Activated CD8-positive, alpha-beta memory T cell treated with anti-CD3 and anti-CD28 coated beads, Interleukin-2, amount 50 U/mL, for 1 hour (primary cell): ENCODE measurements at regions not wholly inside any gene's neighbourhood (a gene's known extent, or its start where the extent isn't known, plus 50 kb on each side); places are given as distances from the start of the nearest gene placed in this dataset.
"Not testable (repeated sequence)": the region's sequence is repeated elsewhere in the genome, so short reads cannot be mapped to it uniquely, and the experiment has no call there.

ENCODE experiments used
- DNase-seq: peaks from one replicate; pipeline ENCODE4 v3.0.0-alpha.2; 2020; ENCODE audit errors: extremely low read depth

DNA sequence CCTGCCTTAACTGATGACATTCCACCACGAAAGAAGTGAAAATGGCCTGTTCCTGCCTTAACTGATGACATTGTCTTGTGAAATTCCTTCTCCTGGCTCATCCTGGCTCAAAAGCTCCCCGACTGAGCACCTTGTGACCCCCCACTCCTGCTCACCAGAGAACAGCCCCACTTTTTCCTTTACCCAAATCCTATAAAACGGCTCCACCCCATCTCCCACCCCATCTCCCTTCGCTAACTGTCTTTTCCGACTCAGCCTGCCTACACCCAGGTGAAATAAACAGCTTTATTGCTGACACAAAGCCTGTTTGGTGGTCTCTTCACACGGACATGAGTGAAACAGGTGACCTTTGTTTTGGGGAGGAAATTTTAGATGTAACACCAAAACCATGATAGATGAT, 674.4 kb downstream of the TLE1 start:
- not testable (repeated sequence) for DNase-seq

DNA sequence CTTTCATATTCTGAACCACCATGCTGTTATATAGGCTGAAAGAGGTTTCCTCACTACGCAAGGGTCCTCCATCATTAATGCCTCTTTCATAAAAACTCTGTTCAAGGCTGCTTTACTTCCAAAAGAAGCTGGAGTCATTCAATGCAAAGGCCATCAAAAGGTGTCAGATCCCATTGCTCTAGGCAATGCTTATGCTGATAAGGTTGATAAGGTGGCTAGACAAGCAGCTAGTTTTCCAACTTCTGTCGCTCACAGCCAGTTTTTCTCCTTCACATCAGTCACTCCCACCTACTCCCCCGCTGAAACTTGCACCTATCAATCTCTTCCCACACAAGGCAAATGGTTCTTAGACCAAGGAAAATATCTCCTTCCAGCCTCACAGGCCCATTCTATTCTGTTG, 676.2 kb downstream of the TLE1 start:
- DNase-seq, result not testable (repeated sequence)

DNA sequence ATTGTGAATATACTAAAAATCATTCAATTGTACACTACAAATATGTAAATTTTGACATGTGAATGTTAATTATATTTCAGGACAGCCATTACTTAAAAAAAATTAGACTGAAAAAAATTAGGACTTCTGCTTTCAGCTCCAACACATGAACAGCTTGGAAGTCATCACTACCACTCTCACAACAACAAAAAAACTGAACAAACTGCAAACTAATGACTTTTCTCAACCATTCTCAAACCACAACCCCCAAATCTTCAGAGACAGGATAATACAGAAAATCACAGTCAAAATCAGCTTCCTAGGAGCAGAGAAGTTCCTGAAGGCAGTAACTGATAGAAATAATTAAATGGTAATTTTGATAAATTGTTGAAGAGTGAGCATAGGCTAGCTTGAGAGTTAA, 686.4 kb downstream of the TLE1 start:
- DNase-seq, result no peak

DNA sequence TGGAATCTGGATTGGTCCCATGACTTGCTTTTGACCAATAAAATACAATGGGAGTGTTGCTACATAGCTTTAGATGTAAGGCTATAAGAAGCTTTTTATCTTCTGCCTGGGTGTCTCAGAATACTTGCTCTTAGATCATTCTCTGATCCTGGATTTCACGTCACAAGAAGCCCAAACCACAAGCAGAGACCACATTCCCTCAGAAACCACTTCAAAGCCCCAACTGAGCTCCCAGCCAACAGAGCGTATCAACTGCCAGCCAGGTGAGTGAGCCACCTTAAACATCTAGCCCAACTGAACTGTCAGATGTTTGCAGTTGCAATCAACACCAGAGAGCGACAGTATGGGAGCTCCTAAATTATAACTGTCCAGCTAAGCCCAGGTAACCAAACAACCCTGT, 687.1 kb downstream of the TLE1 start:
- no peak for DNase-seq

DNA sequence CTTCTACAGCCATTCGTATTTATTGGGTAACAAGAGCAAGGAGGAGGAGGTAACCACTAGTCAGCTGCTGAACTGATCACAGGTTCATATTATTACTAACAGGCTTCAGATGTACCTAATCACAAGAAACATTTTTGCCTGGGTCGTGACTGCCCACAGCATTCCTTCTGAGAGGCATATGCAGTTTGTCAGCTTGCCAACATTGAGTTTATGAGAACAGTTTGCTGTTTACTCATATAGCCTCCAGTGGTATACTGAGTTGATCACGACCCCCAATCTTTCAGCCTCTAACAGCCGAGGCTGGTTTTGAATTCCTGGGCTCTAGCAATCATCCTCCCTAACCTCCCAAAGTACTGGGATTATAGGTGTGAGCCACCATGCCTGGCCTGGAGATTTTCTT, 693.6 kb downstream of the TLE1 start:
- no peak for DNase-seq

DNA sequence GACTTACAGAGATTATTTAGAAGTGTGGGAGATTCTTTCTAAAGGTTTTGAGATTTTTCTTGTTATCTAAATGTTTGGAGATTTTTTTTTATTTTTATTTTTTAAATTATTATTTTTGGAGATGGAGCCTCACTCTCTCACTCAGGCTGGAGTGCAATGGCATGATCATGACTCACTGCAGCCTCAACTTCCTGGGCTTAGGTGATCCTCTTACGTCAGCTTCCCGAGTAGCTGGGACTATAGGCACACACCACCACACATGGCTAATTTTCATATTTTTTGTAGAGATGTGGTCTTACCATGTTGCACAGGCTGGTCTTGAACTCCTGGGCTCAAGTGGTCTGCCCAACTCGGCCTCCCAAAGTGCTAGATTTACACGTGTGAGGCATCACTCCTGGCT, 694.5 kb downstream of the TLE1 start:
- no peak for DNase-seq

DNA sequence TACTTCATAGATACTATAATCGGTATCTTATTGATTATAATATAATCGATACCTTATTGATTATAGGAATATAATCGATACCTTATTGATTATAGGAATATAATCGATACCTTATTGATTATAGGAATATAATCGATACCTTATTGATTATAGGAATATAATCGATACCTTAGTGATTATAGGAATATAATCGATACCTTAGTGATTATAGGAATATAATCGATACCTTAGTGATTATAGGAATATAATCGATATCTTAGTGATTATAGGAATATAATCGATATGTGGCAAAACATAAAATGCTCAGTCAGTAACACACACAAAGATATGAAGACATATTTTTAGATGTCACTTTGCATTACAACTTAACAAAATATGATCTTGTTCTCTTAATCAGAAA, 703.8 kb downstream of the TLE1 start:
- not testable (repeated sequence) for DNase-seq

DNA sequence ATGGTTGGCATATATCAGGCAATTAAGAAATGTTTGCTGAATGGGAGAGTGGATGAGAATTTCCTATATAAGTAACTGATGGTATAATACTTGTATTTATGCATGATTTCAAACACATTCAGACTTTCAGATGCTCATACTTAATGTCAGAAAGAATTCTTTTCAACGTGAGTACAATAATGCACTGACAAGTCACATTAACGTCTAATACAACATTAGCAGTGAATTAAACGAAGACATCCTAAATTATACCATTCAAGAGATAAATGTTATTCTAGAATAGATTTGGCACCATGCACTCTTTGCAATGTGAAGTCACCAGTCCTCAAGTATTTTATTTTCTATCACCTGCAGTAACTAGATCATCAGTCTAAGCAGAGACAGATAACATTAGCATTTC, 712.9 kb downstream of the TLE1 start:
- no peak for DNase-seq

DNA sequence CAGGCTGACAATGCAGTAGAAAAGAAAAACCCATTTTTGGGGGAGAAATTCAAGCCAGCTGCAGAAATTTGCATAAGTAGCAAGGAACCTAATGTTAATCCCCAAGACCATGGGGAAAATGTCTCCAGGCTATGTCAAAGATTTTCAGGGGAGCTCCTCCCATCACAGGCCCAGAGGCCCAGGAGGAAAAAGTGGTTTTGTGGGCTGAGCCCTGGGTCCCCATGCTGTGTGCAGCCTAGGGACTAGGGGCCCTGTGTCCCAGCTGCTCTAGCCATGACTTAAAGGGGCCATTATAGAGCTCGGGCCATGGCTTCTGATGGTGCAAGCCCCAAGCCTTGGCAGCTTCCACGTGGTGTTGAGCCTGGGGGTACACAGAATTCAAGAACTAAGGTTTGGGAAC, 719.0 kb downstream of the TLE1 start:
- DNase-seq, result not testable (repeated sequence)

DNA sequence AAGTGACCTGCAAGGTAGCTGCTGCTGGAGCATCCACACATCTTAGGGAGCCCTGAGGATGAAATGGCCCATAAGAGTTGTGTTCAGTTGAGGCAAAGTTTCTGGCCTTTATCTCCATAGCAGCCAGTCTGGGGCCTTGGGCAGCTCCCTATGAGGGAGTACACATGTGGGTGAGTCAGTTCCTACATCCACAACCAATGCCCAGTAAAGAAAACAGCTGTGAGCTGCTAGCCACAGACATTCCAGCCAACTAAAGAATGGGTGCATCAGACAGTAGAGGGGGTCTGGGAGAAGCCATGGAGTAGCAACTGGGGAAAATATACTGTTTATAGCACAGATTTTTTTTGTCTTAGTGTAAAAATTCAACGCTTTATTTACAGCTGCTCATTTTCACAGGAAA, 720.7 kb downstream of the TLE1 start:
- no peak for DNase-seq

DNA sequence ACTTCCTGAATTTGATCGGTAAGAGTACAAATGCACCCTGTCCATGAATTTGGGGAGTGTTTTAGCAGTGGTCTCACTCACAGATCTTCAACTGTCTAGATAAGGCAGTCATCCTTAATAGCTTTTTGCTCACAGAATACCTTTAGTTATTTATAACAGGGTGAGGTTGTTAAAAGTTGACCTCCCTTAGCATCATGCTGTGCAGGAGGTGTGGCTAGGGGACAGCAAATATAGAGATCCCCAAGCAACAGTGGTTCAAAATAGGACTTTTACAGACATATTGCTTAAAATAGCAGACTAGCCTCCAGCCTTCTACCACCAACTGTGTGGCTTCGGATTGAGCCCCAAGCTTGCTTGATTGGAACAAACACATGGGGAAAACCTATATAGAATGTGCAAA, 724.4 kb downstream of the TLE1 start:
- no peak for DNase-seq

DNA sequence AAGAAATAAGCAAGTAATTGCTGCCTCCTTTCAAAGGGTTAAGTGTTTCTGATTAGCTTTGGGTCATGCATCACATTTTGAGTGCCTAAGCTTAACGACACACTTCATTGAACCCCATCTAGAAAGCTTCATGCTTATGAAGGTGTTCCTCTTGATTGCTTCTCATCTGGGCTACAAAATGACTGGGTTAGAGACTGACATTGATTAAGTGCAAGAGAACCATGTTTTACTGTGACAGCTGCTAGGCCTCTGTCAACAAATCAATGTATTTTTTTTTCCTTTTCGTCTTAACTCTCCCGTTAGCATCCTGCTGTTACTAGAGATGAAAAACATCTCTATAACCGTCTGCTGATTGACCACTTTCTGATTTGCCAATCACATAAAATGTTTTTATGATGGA, 725.0 kb downstream of the TLE1 start:
- no peak for DNase-seq

DNA sequence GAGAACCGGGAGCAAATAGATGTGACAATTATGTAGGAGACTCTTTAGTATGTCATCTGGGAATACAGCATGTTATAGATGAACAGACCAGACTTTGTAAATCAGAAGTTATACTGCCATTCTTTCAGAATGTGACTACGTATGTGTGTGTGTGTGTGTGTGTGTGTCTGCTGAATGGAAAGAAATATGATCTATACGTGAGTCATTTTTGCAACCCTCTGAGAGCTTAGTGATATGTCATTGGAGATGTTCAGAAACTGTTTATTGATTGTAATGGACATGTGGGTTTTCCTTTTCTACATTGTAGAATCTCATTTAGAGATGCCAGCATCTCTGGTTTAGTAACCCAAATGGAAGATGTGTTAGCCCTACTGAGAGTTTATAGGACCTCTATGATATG, 731.5 kb downstream of the TLE1 start:
- DNase-seq, result no peak

DNA sequence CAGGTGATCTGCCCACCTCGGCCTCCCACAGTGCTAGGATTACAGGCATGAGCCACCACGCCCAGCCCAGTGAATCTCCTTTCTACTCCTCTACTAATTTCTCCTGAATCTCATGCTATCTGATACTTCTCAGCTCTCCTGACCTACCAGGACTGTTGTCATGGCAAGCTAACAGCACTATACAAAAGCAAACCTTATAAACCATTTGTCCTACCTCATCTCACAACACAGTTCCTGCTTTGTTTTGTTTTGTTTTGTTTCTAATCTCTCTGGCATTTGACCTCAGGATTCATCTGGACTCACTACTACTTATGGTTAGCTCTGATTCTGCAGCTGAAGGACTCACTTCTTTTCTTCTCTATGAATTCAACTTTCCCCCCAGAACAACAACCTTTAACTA, 734.8 kb downstream of the TLE1 start:
- no peak for DNase-seq

DNA sequence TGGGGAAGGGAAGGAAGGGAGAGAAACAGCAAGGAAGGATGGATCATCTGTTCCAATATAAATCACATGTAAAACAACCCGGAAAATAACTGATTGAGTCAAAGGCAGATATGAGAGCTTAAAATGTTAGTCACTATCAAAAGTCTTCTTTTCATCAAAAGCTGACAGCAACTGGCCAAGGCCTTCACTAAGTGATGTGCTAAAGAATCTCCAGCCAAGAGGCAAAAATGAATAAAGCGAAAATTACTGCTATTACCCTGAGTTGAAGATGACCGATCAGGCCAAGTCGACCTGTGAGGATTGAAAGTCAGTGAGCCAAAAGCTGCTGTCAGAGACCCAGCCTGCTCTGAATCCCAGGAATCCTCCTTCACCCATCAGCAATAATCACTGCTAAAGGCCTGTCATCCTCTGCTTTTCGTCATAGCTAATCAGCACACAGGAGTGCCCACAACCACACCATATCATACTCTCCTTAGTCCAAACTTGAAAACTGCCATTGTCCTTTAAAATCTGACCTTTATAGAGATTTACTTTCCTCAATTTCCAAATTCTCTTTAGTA, 736.9 kb downstream of the TLE1 start:
- no peak for DNase-seq

DNA sequence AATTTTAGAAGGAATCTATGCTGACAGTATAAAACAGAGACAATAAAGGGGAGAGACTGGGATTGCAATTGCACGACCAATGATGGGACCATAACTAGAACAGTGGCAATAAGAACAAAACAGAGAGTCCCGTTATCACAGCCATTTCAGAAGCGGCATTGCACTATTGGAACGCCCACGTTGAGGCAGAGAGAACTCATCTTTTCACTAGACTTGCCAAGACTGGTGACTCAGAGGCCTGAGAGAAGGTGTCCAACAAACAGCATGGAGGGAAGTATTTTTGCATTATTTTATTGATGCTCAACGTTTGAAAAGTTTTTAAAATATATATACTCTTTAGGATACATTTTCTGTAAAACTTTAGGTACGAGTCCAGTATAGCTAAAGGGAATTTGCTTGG, 737.7 kb downstream of the TLE1 start:
- no peak for DNase-seq

DNA sequence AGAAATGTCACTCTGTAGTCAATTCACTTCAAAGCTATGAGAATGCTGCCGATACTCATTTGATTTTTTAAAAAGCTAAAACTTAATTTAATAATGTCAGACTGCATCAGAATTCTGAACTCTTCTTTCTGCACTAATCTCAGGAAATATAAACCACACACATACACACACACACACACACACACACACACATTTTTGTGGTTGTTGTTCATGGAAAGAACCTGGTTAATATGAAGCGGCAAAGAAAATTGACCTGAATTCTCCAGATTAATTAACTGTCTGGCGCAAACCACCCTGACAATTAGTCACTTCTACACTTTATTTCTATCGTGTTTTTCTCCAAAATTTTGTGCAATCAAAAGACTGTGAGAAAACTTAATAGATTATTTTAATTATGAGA, 740.5 kb downstream of the TLE1 start:
- no peak for DNase-seq

DNA sequence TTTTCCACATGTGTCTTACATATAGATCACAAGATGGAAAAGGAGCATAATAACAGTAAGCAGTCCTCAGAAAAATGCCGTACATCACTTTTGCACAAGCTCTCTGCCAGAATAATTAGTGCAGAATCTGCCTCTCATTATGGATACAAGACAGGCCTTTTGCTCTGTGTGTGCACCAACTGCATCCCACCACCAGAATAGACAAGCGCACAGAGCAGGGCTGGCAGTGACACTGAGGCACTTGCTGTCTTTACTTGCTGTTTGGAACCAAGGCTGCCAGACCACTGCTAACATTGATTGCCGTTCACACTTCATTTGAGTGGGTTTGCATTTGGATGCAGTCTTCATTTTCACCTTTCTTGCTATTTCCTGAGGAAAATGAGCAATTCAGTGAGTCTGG, 741.3 kb downstream of the TLE1 start:
- no peak for DNase-seq

DNA sequence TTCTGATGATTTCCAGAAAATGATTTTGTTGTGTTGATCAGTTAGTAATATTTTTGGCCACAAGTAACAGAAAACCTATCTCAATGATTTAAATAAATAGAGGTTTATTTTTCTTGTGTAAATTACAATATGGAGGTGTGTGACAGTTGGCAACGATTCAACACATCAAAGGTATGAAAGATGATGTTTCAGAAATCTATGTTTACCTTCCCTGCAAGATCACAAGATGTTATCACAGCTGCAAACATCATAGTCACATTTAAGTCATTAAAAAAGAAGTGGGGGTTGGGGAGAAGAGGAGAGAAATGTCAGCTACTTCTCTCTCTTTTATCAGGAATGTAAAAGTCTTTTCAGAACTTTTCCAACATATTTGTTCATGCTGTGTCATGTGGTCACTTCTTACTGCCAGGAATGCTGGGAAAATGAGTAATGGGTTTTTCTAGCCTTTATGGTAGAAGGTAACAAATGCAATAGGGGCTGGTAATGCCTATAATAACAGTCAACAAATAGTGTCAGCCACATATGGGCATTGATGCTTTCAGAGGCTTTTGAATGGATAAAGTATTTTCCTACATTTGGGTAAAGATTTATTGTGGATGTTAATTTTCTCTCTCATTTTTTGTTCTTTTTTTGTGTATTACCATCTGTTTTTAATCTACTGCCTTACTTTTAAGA, 742.7 kb downstream of the TLE1 start:
- no peak for DNase-seq

DNA sequence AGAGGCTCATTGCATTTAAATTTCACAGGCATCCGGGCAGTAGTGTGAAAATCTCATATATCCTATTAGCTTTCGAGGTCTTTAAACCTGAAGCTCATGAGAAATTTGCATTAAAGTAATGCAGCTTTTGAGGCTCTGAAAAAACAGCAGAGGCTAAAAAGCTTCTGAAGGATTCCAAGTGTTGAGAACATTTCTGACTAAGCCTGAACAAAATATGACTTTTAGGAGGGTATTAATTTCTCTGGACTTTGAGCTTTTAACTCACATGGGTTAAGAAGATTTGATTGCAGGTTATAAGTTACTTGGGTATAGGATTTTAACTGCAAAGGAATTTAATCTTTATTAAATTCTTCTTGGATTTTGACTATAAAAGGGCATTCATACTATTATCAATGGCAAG, 743.9 kb downstream of the TLE1 start:
- no peak for DNase-seq

DNA sequence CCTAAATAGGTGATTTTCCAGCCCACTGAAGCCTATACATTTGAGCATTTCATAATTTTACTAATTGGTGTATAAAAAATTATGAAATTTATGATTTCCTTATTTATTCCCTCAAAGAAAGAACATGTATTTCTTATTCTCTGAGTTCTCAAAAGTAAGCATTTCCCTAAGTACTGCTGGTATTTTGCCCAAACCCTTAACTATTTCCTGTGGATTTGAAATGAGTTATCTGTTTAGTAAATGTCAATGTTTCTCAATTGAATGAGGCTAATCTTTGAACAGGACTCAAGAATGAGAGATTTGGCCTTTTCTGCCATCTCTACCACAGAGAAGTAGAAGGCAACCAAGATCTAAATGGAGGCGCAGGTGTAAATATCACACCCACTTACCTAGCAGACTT, 751.7 kb downstream of the TLE1 start:
- no peak for DNase-seq

DNA sequence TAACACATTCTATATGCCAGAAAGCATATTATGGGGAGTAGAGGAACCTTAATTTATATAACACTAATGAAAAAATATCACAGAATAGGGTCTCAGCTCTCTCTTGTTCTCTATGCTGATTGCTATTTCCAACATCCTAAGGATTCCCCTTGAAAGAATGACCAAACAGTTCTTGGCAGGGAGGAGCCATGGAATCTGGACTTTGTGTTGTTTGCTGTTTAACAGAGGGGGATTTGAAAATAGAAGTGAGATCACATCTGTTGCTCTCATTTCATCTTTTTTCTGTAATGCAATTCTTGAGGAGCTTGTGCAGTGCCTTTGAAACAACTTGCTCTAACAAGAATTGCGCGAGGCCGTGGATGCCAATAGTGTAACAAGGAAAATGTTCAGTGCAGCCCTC, 755.3 kb downstream of the TLE1 start:
- DNase-seq, result no peak

DNA sequence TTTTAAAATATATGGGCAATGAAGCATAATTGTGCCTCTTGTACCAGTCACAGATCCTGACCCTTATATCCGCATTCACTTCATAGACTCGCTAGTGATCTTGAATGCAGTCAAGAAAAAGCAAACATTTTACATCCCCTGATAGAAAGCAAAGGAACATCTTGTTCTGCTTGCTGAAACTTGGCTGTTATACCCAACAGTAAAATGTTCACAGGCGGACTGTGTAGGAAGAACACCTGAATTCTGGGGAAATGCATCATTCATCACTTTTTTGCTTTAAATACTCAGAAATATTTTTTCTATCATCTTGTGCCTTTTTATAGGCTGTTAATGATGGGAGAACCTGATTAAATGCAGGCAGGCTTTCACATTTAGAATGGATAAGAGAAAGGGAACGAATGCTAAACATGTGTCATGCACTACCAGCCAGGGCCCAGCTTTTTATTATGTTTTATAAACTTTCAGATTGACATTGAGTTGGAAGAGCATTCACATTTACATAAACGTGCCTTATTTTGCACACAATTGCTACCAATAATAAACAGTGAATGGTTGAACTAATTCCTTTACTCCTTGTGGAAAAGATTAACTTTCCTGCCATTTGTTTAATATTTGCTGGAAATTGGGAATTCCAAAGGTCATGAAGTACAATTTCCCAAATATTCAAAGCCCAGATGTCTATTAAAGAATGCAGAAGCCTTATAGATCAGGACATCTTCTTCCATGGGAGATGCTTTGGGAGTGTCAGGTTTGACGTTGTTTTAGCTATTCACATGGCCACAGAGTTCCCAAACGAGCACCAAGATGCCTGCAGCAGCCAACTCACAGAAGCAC, 756.2 kb downstream of the TLE1 start:
- no peak for DNase-seq
